ENCODE measurements at regions not wholly inside any gene's neighbourhood (a gene's known extent, or its start where the extent isn't known, plus 50 kb on each side); places are given as distances from the start of the nearest gene placed in this dataset.

GRCh38 chr12:33323823-33324222 is 115.8 kb downstream of the SYT10 start:
- in situ Hi-C loops (cut with HindIII; ENCODE audit: low sequenced_read_pairs) = no loop called here
- DNase-seq (ENCODE audit: low read depth, low spot score) = no peak
- H3K4me3 ChIP-seq (ENCODE audit: low read depth, low read length) = no peak overlapping the region
- TF ChIP-seq CTCF (IDR thresholded peaks at IDR 0.05; ENCODE audit: low read depth, low read length) = no peak

DNA sequence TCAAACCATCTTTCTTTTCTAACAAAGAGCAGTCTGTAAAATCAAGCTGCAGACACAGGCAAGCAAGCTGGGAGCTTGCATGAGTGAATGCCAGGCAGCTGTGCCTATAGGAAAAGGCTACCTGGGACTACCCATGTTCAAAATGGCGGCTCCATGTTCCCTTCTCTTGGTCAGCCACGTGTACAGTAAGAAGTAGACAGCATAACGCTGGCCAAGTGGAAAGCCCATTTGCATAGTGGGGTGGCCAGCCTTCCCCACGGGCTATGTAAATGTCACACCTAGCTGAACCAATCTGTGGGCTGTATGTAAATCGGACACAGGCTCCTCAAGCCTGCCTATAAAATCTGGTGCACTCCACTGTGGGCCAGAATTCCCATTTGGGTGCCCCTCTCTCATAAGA is 117.1 kb downstream of the SYT10 start:
- no peak for DNase-seq (ENCODE audit: low read depth, low spot score)
- H3K4me3 ChIP-seq (ENCODE audit: low read depth, low read length) = no peak overlapping the region
- TF ChIP-seq CTCF (IDR thresholded peaks at IDR 0.05; ENCODE audit: low read depth, low read length) = no peak
- in situ Hi-C loops (cut with HindIII; ENCODE audit: low sequenced_read_pairs) = no loop called here

DNA sequence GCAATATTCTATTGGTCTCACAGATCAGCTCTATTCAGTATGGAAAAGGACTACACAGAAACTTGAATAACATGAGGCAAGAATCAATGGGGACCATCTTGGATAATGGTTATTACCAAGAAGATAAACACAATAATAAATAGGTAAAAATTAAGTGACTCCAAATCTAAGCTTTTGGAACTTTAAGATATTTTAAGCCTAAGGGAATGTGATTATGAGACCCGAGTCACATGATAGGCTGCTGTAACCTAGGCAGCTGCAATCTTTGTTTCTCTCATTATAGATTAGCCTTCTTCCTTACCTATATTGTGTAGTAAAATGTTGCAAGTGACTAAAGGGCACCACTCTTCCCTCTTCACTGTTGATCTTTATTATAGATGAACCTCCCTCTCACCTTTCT is 121.9 kb downstream of the SYT10 start:
- DNase-seq (ENCODE audit: low read depth, low spot score) = no peak
- in situ Hi-C loops (cut with HindIII; ENCODE audit: low sequenced_read_pairs) = no loop called here
- no peak overlapping the region for H3K4me3 ChIP-seq (ENCODE audit: low read depth, low read length)
- TF ChIP-seq CTCF (IDR thresholded peaks at IDR 0.05; ENCODE audit: low read depth, low read length) = no peak

DNA sequence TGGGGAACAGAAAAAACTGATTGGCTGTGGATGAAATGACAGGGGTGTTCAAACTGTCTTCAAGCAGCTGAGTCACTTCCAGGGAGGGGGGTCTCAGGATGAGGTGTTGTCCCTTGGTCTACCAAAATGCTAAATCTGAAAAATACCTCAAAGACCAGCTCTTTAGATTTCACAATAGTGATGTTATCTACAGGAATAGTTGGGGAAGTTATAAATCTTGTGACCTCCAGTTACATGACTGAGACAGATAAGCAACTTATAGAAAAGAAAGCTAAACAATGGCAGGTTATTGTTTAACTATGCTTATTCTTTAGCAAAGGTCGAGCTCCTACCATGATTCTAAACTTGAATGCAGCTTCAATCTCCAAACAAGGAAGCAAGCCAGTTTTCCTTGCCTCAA is 125.4 kb downstream of the SYT10 start:
- DNase-seq (ENCODE audit: low read depth, low spot score) = no peak
- H3K4me3 ChIP-seq (ENCODE audit: low read depth, low read length) = no peak overlapping the region
- in situ Hi-C loops (cut with HindIII; ENCODE audit: low sequenced_read_pairs) = no loop called here
- no peak for TF ChIP-seq CTCF (IDR thresholded peaks at IDR 0.05; ENCODE audit: low read depth, low read length)

GRCh38 chr12:33313476-33313875 is 126.1 kb downstream of the SYT10 start:
- in situ Hi-C loops (cut with HindIII; ENCODE audit: low sequenced_read_pairs) = no loop called here
- no peak overlapping the region for H3K4me3 ChIP-seq (ENCODE audit: low read depth, low read length)
- TF ChIP-seq CTCF (IDR thresholded peaks at IDR 0.05; ENCODE audit: low read depth, low read length) = no peak
- no peak for DNase-seq (ENCODE audit: low read depth, low spot score)

- TF ChIP-seq CTCF (IDR thresholded peaks at IDR 0.05; ENCODE audit: low read depth, low read length) = no peak
- DNase-seq (ENCODE audit: low read depth, low spot score) = no peak
- in situ Hi-C loops (cut with HindIII; ENCODE audit: low sequenced_read_pairs) = no loop called here
- H3K4me3 ChIP-seq (ENCODE audit: low read depth, low read length) = no peak overlapping the region
These were observed 129.1 kb downstream of the SYT10 start for GRCh38 chr12:33310471-33310870.

- no peak for TF ChIP-seq CTCF (IDR thresholded peaks at IDR 0.05; ENCODE audit: low read depth, low read length)
- H3K4me3 ChIP-seq (ENCODE audit: low read depth, low read length) = no peak overlapping the region
- DNase-seq (ENCODE audit: low read depth, low spot score) = no peak
- in situ Hi-C loops (cut with HindIII; ENCODE audit: low sequenced_read_pairs) = no loop called here
These were observed 135.4 kb downstream of the SYT10 start for GRCh38 chr12:33304176-33304575.
